Renal cortex interstitium (tissue), 11 donors: ENCODE measurements at regions not wholly inside any gene's neighbourhood (a gene's known extent, or its start where the extent isn't known, plus 50 kb on each side); places are given as distances from the start of the nearest gene placed in this dataset.

Experiments
- DNase-seq, 11 donors: peaks; one replicate each; pipeline ENCODE4 v3.0.0-alpha.2; 2013; ENCODE audit warnings: low read depth in 9 of 11, low spot score in 4 of 11; ENCODE audit errors: extremely low read depth in 1 of 11

DNA sequence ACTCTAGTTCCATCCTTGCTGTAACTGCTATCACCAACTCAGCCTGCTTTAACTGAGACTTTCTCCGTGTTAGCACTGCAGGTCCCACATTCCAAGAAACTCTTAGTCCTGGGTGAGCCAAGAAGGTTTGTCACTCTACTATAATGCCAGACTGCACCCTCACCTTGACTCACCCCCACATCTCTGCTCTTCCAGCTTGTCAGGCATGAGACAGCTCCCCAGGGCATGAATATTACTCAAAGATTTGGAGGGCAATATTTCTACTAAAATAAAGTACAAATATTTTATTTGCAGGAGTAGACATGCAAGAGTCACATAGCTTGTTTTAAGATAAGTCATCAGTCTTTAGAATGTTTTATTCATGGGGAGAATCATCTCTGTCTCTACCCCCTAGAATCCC, 110.2 kb downstream of the MATN1 start:
- no peak for DNase-seq

DNA sequence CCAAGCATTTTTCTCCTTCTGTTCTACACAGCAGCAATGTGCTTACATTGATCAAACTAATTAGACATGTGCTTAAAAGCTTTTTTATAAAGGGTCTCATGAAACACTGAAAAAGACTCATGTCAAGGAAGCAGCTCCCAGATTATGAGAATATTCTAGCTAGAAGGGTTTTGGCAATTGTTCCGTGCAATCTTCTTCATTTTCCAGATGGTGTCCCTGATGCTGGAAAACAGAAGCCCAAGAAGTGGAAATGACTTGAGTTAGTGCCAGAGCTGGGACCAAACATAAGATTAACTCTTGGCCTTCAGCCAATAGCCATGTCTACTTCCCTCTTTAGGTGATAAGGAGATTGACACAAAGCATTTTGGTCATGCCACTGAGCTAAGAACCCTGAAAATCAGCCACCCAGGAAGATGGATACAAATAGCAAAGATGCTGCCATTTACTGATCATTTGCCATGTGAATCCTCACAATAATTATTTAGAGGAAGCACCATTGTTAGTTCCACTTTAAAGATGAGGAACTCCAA, 110.8 kb downstream of the MATN1 start:
- no peak for DNase-seq

DNA sequence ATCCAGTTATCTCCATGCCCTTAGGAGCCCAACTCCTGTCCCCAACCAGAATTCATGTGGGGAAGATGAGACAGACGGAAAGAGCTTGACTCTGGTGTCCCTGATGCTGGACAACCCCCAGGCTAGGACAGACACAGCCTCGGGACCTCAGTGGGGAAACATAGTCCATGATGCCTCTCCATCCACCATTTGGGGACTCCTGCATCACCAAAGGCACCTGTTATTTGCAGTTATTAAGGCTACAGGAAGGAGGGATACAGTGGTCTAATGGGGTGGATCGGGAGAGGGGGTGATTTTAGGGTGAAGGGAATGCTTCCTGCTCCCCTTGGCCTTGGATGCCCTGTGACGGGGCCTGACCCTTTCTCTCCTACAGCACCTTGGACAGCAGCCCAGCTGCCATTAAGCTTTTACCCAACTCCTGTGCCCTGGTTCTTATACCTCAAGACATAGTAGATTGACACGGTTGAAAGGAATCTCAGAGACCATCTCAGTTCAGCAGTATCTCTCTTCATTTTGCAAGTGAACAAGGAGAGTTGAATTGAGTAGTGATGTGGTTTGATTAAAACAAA, 111.6 kb downstream of the MATN1 start:
- no peak for DNase-seq

DNA sequence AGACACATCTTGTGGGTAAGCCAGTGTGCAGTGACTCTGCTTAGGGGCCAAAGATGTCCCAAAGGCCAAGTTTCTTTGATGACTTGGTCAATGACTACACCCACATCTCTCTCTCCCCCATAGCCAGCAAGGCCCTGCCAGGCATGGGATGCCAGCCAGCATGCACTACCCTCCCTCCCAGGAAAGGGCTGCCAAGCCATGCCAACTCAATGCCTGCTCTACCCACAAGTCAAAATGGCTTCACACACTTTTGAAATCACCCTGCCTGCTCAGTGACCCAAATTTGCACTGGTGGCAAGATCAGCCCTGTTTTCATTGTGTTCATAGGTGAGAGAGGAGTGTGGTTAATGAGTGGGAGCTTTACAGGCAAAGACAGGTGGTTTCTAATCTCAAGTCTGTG, 112.5 kb downstream of the MATN1 start:
- no peak for DNase-seq

DNA sequence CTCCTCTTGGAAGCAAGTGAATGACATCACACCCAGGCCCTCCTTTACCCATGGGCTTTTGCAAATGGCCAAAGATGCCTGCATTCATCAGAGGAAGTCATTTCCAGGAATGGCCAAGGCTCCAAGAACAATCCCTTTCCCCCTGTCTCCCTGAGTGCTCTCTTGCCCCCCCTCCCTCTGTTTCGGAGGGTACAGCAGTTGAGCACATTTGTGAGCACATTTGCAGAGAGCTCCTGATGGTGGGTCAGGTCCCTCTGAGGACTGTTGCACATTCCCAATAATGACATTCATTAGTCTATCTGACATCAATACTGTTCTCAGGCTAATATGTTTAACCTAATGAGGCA, 113.4 kb downstream of the MATN1 start:
- DNase-seq, result no peak

DNA sequence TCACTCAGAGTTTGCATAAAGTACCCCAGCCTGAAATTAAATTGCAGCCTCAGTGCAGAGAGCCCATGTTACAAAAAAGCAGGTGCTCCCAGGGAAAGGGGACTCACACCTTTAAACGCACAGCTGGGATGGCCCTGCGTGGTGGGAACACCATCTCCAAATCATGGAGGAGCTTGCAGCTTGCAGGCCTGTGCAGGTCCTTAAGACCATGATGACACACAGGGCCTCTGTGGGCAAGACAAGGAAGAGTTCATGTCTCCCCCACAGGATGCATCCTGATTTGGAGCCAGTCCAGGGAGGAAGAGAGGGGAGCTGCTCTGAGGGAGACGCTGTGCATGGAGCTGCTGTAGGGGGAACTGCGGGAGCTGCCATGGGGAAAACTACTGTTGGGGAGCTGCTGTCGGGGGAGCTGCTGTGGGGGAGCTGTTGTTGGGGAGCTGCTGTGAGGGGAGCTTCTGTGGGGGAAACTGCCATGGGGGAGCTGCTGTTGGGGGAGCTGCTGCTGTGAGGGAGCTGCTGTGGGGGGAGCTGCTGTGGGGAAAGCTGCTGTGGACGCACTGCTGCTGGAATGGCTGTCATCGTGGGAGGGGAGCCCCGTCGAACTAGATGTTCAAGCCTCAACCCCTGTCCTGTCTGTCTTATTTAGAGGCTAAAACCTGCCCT, 113.9 kb downstream of the MATN1 start:
- no peak for DNase-seq

DNA sequence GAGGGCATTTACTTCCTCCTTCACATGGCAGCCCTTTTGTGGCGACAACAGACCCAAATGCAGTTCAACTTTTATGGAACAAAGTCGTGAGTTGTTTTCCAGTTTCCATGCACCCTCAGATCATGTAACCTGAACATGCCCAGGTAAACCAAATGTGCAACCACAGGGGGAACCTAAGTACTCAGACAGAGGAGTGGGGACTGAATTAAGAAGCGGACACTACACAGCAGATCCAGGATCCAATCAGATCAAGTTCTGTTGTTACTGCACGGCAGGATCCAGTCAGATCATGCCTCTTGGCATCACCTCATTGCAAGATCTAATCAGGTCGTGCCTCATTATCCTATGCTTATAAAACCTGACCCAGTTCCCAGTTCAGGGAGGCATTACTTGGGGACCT, 115.7 kb downstream of the MATN1 start:
- DNase-seq, result no peak

DNA sequence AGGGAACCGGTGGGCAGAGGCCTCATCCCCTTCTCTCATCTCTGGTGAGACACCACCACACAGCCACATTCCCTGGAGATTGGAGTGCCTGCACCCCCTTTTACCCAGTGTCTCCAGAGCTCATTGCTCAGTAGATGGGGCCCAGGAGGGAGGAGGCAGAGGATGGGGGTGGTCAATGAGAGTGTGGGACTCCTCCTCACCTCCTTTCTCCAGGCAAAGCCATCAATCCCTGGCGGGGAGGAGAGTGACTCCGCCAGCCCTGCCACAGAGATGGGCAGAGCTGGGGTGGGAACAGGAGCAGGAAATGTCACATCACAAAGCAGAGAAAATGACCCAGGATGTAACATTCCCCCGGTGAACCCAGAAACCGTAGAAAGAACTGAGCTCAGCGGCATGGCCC, 117.2 kb downstream of the MATN1 start:
- DNase-seq, result no peak

DNA sequence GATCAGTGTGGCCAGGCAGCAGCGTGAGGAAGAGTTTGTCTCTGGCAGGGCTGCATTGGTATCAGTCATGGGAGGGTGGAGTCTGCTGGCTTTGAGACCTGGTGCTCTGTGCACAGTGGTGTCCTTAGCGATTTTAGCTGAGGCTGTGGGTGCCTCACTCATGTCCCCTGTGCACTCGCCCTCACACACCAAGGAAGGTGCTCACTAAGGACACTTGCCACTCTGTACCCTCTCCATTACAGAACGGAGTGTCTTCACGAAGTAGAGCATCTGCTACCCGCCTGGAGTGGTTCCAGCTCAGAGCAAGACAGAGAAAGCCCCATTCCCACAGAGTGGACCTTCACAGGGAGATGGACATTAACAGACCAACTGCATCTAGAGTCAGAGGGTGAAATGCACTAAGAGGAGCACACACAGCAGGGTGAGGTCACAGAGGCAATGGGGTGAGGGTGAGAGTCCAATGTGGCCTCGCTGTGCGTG, 117.9 kb downstream of the MATN1 start:
- DNase-seq, result no peak

DNA sequence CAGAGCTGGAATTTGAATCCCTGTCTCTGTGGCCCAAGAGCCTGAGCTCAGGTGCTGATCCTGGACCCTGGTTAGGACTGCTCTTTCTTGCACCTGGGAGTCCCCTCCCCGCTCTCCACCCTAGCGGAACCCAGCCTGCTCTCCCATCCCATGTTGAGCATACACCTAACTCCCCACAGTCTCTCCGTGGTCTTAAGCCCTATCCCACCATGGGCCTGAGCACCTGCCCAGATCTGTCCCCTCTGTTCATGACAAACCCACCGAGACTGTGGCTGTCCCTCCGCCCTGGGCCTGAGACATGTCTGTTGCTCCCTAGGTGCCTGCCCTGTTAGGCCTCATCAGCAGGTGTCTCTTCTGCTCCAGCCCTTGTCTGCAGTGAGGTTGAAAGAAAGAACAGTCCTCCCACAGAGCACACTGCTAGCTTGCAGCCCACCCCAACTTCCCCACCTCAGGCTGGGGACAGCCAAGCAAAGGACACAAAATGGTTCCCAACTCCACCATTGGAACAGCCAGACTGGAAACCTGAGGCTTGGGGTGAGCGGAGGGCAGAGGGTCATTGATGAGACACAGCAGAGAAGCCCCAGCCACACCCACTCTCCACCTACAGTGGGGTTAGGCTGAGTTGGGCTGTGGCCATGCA, 118.5 kb downstream of the MATN1 start:
- no peak for DNase-seq

DNA sequence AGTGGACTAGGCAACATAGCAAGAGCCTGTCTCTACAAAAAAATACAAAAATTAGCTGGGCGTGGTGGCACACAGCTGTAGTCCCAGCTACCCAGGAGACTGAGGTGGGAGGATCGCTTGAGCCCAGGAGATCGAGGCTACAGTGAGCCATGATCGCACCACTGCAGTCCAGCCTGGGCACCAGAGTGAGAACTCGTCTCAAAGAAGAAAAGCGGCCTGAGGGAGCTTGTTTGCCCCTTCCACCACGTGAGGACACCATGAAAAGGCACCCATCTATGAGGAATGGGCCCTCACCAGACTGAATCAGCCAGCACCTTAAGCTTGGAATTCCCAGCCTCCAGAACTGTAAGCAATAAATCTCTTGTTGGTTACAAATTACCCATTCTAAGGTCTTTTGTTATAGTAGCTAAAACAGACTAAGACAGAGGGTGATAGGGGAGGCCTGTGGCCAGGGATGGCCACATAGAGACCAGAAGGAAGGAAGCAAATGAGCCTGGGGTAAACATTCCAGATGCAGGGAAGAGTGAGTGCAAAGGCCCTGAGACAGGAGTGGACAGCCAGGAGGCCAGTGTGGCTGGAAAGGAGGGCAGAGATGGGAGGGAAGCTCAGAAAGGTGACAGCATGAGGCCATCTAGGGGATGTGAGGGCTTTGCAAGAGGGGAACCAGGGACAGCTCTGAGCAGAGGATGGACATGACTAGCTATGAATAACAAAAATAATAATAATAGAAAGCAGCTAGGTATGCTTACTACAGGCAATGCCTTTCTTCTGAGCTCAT, 120.1 kb downstream of the MATN1 start:
- DNase-seq, result no peak

DNA sequence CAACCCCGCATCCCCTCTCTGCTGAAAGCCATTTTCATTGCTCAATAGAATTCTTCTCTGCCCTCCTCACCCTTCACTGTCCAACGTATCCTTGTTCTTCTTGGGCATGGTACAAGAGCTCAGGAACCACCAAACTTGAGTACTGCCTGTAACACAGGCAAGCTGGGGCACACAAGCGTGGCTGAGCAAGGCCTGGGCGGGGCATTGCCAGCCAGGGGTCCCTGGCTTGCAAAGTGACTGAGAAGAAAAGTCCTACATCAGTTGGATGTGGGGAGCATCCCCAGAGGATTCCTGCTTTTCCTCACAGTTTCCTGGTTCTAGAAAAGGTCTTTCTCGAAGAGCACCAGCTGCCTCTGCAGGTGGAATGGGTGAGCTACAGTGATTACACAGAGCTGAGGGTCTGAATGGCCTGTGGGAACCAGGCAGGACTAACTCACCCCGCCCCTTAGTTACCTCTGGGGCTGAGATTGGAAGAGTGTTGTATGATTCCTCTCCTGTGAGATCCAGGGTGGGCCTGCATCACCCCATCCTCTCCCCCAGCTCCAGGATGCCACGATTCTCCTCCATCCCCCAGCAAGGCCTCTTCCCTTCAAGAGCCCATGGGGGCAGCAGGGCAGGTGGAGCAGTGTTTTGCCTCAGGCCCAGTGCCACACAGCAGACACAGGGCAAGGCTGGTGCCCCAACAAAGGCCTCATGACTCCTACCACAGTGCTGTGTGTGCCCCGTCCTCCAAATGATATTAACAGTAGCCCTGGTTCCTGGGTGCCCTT, 121.9 kb downstream of the MATN1 start:
- DNase-seq, result no peak

DNA sequence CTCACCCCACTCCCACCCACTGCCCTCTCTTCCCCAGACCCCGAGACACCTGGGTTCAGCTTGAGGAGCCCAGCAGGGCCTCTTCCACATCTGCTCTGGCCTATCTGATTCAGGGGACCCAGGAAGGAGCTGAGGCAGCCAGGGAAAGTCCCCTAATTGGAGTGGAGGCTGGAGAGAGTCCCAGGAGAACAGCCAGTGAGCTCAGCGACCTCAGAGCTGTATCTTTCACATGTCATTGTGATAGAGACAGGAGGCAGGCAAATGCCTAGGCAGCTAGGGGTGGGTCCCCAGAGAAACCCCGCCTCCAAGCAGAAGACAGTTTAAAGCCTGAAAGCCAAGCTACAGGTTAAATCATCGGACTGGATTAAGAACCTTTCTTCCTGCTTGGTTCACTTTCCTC, 122.7 kb downstream of the MATN1 start:
- DNase-seq, result no peak

DNA sequence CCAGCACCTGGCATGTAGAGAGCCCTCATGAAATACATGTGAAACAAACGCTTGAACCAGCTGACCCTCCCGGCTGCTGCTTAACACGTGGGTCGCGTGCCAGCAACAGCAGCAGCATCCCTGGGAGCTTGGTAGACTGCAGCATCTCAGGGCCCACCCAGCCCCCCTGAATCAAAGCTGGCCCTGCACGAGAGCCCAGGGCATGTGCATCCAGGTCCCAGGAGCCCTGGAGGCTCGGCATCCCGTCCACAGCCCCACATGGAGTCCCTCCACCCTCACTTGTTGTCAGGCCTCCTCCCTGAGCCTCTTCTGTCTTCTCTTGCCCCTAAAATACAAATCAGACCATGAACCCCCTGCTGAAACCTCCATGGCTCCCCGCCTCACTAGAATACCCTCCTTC, 123.1 kb downstream of the MATN1 start:
- DNase-seq, result no peak

DNA sequence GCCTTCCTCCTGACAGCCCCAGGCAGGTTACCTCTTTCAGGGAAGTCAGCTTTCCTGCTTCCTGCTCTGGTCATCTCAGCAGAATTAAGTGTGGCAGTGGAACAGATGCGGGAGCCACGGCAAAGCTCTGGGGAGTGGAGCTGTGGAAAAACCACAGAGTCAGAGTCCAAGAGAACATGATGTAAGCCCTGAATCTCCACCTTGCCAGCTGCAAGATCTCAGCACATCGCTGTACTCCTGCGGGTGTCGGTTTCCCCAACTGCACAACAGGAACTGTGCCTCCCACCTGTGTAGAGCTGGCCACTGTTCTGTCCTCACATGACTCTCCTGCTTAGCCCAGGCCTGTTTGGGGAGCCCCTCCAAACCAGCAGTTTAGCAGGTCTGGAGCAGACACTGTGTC, 123.7 kb downstream of the MATN1 start:
- DNase-seq, result no peak

DNA sequence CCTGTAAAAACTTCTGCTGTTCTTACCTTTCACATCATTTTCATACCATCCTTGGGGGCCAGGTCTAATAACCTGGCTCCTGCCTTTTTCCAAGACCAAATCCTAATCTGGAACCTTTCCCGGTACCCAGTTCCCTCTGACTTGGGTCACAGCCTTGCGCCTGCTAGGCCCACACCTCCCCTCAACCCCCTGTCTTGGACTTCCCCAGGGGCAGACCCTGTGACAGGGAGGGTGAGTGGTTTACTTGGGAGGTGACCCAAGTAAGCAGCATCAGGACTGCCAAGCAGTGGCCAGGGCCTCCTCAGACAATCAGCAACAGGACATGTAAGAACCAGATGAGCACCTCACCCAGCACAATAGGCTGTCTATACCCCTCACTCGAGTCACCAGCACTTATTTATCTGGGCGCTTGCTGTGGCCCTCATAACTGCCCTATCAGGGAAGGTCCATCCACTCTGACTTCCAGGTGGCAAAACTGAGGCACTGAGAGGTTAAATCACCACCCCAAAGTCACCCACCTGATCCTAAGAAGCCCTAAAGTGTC, 124.7 kb downstream of the MATN1 start:
- DNase-seq, result no peak

DNA sequence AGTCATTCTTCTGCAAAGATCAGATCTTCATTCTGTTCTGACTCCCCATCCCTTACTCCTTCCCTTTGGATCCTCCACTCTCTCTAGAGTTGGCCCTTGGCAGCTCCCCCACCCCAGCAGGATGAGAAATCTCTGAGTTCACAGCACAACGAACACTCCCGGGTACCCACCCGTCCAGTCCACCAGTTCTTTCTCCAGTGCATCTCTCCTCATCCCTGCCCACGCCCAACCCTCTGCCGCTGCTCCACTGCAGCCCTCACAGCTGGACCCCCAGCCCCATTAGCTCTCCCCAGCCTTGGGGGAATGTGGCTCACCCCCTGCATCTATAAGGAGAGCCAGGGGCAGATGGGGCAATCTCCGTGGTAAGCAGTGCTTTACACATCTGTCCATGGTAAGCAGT, 125.7 kb downstream of the MATN1 start:
- DNase-seq, result no peak

DNA sequence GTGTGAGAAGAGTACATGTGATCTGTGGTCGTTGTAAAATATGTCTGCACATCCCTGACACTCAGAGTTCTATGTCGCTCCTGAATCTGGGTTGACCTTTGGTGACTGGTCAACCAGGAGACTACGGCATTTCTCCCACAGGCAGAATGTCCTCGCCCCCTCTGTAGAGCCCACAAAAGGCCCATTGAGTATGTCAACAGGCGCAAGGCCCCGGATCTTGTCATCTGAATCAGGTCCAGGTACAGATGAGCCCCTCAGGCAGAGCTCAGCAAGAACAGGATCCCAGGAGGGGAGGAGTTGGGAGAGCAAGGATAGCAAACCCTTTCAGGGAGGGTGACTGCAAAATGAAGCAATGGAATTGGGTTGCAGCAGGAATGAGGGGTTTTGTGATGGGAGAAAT, 126.5 kb downstream of the MATN1 start:
- DNase-seq, result no peak

DNA sequence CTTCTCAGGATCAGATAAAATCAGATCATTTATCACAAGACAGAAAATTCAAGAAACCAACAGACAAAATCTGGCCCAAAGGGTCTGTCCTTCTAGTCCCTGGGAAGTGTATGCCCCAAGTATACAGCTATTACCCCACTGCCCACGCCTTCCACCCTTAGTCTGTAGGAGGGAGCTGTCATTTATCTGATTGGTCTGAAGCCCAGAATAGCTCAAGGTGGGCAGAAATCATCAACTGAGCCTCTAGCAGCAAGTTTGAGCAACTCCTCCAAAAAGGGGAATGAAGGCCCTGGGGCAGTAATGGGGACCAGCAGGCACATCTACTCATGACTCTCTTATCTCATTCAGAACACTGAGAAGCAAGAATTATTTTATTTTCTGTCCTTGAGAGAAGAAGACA, 126.9 kb downstream of the MATN1 start:
- no peak for DNase-seq
